ENCODE measurements at regions not wholly inside any gene's neighbourhood (a gene's known extent, or its start where the extent isn't known, plus 50 kb on each side); places are given as distances from the start of the nearest gene placed in this dataset.

DNA sequence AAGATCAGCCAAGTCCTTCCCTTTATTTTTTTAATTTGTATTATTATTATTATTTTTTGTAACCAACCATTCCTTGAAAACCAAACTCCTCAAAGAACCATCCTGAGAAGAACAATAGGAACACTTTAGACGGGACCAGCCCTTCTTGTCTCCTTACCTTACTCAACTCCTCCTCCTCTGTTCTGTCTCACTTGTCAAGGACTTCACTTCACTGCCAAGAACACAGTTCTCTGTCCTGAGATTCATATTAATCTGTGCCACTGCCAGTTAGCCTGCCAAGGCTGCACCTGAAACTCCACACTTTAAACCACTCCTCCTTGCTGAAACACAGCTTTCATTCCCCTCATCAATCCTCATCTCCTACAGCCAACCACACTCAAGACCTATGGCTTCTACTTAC, 73.8 kb upstream of the ATP1A1 start:
- DNase-seq = no peak

DNA sequence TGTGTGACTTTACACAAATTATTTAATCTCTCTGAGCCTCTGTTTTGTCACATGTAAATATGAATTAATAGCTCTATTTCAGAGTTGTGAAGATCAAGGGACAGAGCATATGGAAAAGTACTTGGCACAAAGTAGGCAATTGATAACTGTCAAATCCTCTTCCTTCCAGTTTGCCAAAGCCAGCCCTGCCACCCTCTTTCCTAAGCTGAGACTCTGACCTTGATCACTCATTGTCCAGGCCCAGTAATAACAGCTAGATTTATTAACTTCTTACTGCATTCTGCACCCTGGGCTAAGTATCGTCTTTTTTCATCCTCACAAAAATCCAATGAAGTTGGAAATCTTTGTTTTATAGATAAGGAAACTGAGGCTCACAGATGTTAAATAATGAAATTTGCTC, 70.8 kb upstream of the ATP1A1 start:
- DNase-seq = no peak

DNA sequence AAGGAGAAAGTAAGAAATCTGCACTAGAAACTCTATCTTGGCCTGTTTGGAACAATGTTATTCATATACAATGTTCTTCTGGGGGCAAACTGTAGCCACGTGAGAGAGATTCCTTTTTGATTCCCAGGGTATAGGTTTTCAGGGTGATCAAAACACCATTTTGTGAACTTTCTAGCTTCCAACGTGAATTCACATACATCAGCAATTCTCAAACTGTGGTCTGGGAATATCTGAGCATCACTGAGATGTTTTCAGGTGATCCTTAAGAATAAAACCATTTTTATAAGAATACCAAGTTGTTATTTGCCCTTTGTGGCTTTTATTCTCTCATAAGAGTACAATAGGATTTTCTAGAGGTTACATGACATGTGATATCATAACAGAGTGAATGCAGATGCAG, 66.9 kb upstream of the ATP1A1 start:
- DNase-seq = no peak

DNA sequence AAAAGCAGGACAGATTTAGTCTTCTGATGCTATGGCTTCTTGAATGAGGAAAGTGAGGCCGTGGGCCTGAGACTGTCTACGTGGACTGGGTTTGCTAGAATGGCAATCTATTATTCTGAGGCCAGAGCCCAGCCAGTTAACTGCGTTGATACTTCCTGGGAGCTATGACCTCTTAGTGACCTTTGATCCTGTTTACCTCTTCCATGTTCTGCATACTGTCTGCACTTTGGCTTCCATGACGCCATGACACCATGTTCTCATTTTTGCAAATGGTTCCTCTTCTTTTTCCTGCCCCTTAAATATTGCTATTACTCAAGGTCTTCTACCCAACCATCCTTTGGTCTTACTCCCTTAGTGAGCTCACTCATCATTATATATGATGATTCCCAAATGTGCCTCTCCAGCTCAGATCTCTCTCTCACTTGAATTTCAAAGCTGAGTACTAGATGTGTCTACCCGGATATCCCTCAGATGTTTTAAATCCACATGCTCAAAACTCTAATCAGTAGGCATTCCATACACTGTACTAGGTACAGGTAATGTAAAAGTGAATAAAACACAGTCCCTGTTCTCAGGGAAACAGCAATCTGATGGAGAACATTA, 66.1 kb upstream of the ATP1A1 start:
- DNase-seq = no peak

DNA sequence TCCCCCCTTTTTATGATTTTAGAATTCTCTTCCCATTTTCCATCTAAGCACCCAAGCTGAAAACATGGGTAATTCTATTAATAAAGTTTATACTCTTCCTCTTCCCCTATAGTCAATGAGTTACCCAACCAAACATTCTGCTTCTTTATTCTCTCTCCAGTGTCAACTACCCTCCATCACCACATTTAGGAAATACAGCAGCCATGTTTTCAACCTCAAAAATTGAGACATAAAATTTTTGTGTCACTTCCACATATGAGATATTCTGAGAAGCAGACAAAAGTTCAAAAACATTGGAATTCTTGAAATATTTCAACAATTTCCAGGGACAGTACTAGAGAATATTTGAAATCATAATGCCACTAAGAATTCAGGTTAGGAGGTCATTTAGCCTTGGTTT, 64.8 kb upstream of the ATP1A1 start:
- no peak for DNase-seq

DNA sequence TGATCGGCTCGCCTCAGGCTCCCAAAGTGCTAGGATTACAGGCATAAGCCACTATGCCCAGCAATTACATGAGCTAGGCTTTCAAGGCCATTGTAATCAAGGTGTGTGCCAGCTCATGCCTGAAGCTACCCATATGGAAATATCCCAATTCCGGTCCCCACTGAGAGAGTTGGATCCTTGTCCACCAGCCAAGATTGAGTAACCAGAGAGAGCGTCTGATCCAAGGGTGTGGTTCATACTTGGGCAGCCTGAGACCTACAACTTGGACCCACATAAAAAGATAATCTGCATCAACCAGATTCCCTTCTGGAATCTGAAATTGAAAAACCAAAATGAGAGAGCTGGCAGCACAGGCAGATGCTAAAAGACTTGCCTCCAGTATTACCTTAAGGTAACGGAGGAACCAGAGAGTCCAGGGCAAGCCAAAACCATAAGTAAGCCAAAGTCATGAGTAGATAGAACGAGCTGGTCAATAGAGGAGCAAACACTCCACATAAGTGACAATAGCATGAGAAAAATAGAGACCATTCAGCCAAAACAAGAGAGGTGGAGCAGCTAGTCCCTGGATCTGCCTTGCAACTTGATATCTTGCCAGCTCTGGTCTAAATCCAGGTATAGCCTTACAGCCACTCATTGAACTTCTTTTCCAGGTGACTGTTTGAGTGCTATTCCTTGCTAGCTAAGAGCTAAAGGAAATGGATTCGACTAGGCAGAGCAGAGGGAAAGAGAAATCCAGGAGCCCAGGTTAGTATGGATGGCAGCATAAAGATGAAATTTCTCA, 63.8 kb upstream of the ATP1A1 start:
- no peak for DNase-seq

DNA sequence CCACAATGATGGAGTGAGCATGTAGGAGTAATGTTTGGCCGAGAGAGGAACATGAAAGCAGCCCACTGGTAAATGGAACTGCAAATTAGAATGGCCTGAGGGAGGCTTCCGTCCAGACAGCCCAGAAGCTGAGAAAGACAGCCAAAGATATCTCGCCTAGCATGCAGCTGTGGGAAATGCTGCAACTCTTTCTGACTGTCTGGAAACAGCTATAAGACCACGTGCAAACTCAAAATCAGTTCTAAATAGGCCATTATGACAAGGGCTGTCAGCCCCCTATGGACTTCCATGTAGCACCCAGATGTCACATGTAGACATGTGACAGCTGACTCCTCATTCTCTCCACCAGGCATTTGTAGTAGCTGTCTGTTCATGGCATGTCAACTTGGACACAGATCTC, 62.9 kb upstream of the ATP1A1 start:
- DNase-seq = no peak

DNA sequence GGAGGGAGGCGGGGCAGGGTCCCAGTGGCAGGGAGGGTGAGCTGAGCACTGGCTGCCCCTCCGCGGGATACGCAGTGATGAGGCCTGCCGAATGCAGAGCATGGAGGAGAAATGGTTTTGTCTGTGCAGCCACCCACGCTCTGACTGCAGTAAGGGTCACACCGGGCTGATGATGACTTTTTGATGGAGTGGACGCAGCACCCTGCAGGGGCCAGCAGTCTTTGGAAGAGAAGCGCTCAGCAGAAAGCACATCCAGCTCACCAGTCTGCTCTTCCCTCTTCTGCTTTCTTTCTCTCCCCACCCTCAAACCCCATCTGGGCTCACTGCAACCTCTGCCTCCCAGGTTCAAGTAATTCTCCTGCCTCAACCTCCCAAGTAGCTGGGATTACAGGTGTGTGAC, 61.9 kb upstream of the ATP1A1 start:
- DNase-seq = no peak

DNA sequence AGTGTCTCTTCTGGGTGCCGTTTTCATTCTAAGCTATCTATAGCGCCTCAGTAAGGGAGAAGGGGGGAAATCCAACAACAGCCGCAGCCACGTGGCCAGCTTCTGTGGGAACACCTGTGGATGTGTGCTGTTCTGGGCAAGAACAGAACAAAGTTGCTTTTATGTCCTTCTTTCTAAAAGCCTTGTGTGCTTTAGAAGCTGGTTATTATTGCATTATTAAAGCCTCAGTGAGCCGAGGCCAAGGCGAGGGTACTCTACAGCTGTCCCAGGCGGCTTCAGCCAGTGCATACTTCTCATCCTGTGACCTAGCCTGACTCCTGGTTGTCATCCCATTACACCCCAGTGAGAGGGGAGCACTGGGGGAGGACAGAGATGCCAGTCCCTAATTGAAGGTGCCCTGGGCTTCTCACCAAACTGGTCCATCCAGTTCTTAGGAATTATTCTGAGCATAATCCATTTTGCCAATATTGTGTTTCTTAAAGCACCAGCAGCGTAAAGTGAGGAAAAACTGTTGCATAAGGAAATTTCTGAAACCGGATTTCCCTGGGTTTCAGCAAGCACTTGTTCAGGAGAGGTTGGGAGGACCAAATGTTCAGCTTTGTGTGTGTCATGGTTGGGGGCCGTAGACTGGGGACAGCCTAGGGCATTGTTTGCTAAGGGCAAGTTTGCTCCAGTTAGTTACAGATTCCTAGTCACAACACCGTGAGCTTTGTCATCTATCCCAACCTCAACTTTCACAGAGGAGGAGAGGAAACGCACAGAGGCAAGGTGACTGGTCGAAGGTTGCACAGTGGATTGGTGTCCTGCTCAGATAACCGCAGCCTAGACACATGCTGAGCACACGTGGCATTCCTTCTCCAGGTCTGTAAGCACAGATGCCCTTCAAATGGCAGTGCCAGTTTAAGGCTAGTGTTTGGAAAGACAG, 61.0 kb upstream of the ATP1A1 start:
- no peak for DNase-seq

DNA sequence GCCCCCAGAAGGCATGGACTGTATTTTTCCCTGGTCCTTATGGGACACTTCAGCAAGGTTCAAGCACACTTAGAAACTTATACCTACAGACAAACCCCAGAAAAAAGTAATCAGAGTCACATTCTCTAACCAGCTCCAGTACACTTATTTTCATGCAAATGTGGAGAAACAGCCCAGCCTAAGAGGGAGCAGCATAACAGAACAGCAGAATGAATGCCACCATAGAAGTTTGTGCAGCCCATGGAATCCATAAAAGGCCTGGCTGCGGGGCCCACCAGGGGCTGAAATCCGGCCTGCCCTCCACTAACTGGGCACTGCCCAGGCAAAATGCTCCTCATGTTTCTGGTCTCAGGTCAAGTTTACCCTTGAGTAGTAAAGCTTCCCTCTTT, 60.4 kb upstream of the ATP1A1 start:
- no peak for DNase-seq

DNA sequence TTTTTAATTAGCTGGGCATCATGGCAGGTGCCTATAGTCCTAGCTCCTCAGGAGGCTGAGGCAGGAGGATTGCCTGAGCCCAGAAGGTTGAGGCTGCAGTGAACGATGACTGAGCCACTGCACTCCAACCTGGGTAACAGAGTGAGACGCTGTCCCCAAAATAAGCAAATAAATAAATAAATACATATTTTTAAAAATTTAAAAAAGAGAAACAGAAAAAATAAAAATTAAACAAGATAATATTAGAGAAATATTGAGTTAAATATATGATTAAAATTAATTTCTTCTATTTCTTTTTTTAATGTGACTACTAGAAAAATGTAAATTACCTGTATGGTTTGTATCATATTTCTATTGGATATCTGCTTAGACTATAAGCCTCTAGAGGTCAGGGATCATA, 59.3 kb upstream of the ATP1A1 start:
- no peak for DNase-seq

DNA sequence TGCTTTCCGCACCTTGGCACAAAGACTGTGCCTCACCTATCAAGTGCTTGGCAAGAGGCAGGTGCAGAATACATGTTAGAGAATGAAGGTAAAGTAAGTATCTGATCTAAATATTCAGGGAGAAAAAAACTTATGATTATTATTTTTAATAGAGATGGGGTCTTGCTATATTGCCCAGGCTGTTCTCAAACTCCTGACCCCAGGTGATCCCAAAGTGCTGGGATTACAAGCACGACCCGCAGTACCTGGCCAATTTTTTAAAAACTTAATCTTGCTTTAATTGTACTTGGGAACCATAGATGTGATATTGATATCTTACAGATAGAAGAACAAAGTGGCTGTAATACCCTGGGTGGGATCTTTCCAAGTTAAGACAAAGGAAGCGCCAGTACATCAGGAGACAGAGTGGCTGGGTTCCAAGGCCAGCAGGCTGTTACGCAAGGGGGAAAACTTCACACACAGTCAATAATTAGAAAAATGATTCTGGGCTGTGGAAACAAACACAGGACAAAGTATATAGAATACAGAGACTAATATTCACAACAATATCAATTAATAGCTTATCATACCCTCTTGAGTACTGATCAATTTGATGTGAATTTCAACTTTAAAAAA, 58.6 kb upstream of the ATP1A1 start:
- DNase-seq = no peak

DNA sequence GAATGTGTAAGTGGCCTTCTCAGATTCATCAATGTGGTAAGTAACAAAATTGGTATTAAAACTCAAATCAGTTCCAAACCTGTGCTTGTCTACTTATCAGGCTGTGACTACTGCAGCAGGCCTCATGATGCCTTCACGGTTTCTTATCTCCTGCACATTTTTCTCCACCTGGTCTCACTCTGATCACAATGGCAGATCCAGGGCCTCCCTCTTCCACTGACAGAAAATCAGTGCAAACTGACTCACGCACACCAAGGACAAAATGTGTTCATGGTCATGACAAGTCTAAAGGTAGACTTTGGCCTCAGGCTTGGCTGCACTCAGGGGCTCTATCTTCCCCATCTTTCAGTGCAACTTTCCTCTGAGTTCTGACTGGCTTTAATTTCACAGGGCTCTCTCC, 56.7 kb upstream of the ATP1A1 start:
- peak; percentile 4 for DNase-seq

DNA sequence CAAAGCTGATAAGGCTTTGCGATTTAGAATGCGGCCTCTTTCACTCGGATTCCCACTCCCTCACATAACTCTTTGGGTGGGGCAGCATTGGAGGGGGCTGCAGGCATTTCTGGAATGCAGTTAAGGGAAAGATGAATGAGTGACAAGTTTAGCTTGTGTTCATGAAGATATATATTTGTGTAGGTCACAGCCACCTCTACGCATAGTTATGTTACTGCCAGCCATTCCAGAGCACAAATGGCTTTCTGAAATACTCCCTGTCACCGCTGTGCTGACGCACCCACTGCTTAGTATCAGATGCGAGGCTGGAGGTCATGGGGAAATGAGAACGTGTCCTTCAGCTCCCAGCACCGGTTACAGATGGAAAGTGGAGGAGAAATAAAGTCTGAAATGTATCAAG, 54.1 kb upstream of the ATP1A1 start:
- no peak for DNase-seq

DNA sequence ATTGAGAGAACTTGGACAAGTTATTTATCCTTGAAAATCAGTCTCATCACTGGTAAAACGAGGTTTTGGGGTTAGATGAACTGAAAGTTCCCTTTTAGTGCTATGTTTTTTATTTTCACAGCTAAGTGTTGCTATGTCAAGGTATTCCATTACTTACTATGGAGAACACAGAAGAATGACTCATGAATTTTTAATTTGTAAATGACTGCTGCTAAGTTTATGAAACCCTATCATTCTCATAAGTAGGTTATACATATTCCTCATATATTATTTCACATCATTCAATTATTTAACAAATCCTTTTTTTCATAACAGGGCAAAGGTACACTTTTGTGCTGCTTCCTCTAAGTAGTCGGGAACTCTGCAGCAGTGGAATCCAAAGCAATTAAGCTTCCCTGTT, 52.2 kb upstream of the ATP1A1 start:
- DNase-seq = no peak

DNA sequence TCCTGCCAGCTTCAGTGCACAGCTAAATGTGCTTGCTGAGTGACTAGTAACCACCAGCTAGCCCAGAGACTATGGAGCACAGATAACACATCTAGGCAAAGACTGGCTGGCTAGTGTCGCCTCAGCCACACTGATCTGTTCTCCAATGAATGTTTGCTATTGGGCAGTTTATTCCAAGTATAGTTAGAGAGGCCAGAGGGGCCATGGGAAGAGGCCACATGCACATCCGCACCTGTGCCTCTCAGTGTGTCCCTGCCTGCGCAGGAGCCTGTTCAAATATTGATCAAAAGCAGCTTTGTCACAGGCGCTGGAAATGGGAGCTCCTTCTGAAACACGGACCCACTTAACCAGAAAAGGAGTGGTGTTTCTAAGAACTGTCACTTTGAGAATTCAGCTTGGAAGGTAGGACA, 51.3 kb upstream of the ATP1A1 start:
- no peak for DNase-seq

DNA sequence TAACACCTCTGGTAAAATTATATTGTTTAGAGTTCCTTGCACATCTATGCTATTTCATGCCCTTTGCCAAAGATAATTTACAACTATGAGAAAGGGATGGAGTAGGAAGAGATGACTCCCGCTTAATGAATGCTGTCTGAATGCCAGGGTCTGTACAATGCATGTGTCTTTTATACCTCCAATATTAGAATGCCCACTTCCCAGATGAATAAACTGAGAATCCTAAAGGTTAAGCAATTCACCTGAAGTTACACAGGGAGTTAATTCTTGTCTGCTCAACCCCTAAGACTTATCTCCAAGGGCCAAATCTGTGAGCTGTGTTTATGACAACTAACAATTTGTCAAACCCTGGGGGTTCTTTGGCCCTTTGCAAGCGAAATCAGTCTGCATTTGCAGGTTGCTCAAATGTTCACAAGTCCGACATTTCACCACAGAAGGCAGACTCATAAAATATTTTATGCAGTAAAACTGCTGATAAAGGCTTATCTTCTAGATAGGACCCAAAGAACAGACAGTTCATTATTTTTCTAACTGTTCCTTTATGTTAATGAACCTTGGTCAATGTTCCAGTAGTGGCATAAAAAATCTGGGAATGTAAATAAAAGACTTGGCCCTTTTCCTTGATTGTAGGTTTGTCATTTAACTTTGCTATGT, 50.2 kb upstream of the ATP1A1 start:
- DNase-seq = no peak

Data from hematopoietic multipotent progenitor cell treated with erythropoietin and hydrocortisone succinate and interleukin-3 and kit ligand, for 8 days (in vitro differentiated cells).